ENCODE measurements at regions not wholly inside any gene's neighbourhood (a gene's known extent, or its start where the extent isn't known, plus 50 kb on each side); places are given as distances from the start of the nearest gene placed in this dataset.

GRCh38 chr3:69567710-69568052 lies 171.6 kb upstream of the MITF start:
- TF ChIP-seq CTCF (conservative IDR thresholded peaks at IDR 0.05), result no peak
- H3K27ac ChIP-seq, result no peak overlapping the region

GRCh38 chr3:69567023-69567709 lies 172.1 kb upstream of the MITF start:
- no peak overlapping the region for H3K27ac ChIP-seq
- TF ChIP-seq CTCF (conservative IDR thresholded peaks at IDR 0.05), result no peak

- no peak for TF ChIP-seq CTCF (conservative IDR thresholded peaks at IDR 0.05)
- H3K27ac ChIP-seq, result no peak overlapping the region
Observed at GRCh38 chr3:69566275-69566674, 173.0 kb upstream of the MITF start.

GRCh38 chr3:69565316-69565715 lies 173.9 kb upstream of the MITF start:
- TF ChIP-seq CTCF (conservative IDR thresholded peaks at IDR 0.05), result no peak
- no peak overlapping the region for H3K27ac ChIP-seq

- H3K27ac ChIP-seq, result no peak overlapping the region
- no peak for TF ChIP-seq CTCF (conservative IDR thresholded peaks at IDR 0.05)
Observed at GRCh38 chr3:69563981-69564380, 175.3 kb upstream of the MITF start.

- no peak for TF ChIP-seq CTCF (conservative IDR thresholded peaks at IDR 0.05)
- H3K27ac ChIP-seq, result no peak overlapping the region
Observed at GRCh38 chr3:69563151-69563550, 176.1 kb upstream of the MITF start.

- no peak for TF ChIP-seq CTCF (conservative IDR thresholded peaks at IDR 0.05)
- H3K27ac ChIP-seq, result no peak overlapping the region
Observed at GRCh38 chr3:69562020-69562419, 176.1 kb upstream of the FRMD4B start.

Data from VCaP (cell line).